ENCODE measurements at regions not wholly inside any gene's neighbourhood (a gene's known extent, or its start where the extent isn't known, plus 50 kb on each side); places are given as distances from the start of the nearest gene placed in this dataset.

DNA sequence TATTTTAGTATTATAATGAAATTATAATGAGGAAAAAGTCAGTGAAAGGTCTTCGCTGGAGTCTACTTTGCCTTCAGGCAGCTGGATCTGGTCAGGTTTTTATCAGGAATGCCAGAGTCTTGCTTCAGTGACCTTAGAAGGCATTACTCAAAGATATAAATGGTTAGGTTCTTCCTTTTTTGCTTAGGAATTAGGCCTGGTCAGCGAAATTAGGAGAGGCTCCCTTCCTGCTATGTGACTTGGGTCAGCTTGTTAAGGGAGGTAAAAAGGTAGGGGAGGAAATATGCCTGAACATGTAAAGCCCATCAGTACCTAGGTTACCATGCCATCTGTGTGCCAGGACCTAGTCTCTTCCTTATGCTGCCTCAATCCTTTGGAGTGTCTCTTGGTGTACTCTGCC lies 115.1 kb downstream of the OTOR start:
- TF ChIP-seq, protein P1, sequence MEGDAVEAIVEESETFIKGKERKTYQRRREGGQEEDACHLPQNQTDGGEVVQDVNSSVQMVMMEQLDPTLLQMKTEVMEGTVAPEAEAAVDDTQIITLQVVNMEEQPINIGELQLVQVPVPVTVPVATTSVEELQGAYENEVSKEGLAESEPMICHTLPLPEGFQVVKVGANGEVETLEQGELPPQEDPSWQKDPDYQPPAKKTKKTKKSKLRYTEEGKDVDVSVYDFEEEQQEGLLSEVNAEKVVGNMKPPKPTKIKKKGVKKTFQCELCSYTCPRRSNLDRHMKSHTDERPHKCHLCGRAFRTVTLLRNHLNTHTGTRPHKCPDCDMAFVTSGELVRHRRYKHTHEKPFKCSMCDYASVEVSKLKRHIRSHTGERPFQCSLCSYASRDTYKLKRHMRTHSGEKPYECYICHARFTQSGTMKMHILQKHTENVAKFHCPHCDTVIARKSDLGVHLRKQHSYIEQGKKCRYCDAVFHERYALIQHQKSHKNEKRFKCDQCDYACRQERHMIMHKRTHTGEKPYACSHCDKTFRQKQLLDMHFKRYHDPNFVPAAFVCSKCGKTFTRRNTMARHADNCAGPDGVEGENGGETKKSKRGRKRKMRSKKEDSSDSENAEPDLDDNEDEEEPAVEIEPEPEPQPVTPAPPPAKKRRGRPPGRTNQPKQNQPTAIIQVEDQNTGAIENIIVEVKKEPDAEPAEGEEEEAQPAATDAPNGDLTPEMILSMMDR (IDR thresholded peaks at IDR 0.05; ENCODE audit: insufficient read depth in 1 of 2, low read depth in 1 of 2, low read length in 1 of 2, severe bottlenecking in 1 of 2, unreplicated experiment in 1 of 2): no peak
- peaks cover 9% of the 10 kb centered on the region for H3K9me3 Mint-ChIP-seq (ENCODE audit: unreplicated experiment)
- no peaks in the 10 kb centered on the region for H3K36me3 ChIP-seq (ENCODE audit: control insufficient read depth, insufficient read depth, low read length)
- H3K9me3 ChIP-seq: no peaks in the 10 kb centered on the region
- ChIA-PET CTCF (no interaction called here), POLR2A (no interaction called here)
- no peak overlapping the region for H3K4me3 ChIP-seq (ENCODE audit: low read depth, low read length)
- no peak overlapping the region for H3K27ac Mint-ChIP-seq (ENCODE audit: unreplicated experiment)
- no peak overlapping the region for H3K4me3 Mint-ChIP-seq (ENCODE audit: unreplicated experiment)
- DNase-seq: no peak
- no peaks in the 10 kb centered on the region for H3K36me3 Mint-ChIP-seq (ENCODE audit: insufficient read depth, unreplicated experiment)
- H3K27me3 ChIP-seq (replicated peaks; ENCODE audit: control insufficient read depth, insufficient read depth, low read length): no peaks in the 10 kb centered on the region; the same call in 1 of the 2 replicates
- no peaks in the 10 kb centered on the region for H3K4me1 Mint-ChIP-seq (ENCODE audit: low read depth, unreplicated experiment)
- intact Hi-C loops (cut with micrococcal nuclease; ENCODE audit: unreplicated experiment): no loop called here
- H3K27me3 Mint-ChIP-seq (ENCODE audit: insufficient read depth, unreplicated experiment): peaks cover 11% of the 10 kb centered on the region
- no peaks in the 10 kb centered on the region for H3K4me1 ChIP-seq
- no TSS peak for BruUV-seq (replicated peaks)

DNA sequence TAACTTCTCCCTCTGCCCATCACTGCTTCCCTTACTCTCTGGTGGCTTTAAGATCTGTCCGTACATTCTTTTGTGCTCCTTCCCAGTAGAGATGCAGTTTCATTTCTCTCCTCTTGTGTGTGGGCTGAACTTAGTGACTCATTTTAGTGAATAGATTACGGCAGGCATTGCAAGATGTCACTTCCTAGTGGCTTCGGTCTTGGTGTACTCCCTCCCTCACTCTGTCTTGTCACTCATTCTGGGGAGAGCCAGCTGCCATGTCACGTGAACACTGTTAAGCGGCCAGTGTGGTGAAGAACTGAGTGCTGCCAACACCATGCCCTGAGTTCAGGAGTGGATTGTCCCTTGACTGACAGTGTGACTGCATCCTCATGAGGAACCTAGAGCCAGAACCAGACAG lies 115.9 kb downstream of the OTOR start:
- intact Hi-C loops (cut with micrococcal nuclease; ENCODE audit: unreplicated experiment): no loop called here
- DNase-seq: no peak
- Mint-ChIP-seq H3K27me3 (ENCODE audit: insufficient read depth, unreplicated experiment) (peaks cover 8% of the 10 kb centered on the region), H3K4me3 (ENCODE audit: unreplicated experiment) (no peak overlapping the region), H3K27ac (ENCODE audit: unreplicated experiment) (no peak overlapping the region), H3K9me3 (ENCODE audit: unreplicated experiment) (peaks cover 9% of the 10 kb centered on the region), H3K36me3 (ENCODE audit: insufficient read depth, unreplicated experiment) (no peaks in the 10 kb centered on the region), H3K4me1 (ENCODE audit: low read depth, unreplicated experiment) (no peaks in the 10 kb centered on the region)
- Histone ChIP-seq H3K4me1 (no peaks in the 10 kb centered on the region), H3K9me3 (no peaks in the 10 kb centered on the region), H3K36me3 (ENCODE audit: control insufficient read depth, insufficient read depth, low read length) (no peaks in the 10 kb centered on the region), H3K27me3 (replicated peaks; ENCODE audit: control insufficient read depth, insufficient read depth, low read length) (no peaks in the 10 kb centered on the region; the same call in 1 of the 2 replicates), H3K4me3 (ENCODE audit: low read depth, low read length) (no peak overlapping the region)
- ChIA-PET CTCF (no interaction called here), POLR2A (no interaction called here)
- BruUV-seq (replicated peaks): no TSS peak
- TF ChIP-seq, protein P1 (IDR thresholded peaks at IDR 0.05; ENCODE audit: insufficient read depth in 1 of 2, low read depth in 1 of 2, low read length in 1 of 2, severe bottlenecking in 1 of 2, unreplicated experiment in 1 of 2): no peak

DNA sequence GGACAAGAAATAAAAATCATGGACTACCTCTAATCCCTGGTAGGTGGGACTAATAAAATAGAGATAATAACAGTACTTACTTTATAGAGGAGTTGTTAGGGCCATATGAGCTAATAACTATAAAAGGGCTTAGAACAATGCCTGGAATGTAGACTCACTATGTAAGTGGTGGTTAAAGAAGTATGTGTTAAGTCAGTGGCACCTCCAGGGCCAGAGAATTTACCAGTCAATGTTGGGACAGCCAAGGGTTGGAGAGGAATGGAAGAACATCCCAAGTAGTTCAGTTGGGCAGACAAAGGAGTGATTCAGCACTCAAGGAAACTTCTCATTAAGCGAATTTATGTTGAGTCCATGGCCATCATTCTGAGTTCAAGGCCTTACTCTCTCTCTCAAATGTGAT lies 116.8 kb downstream of the OTOR start:
- intact Hi-C loops (cut with micrococcal nuclease; ENCODE audit: unreplicated experiment): no loop called here
- no peak overlapping the region for H3K4me3 ChIP-seq (ENCODE audit: low read depth, low read length)
- peaks cover 9% of the 10 kb centered on the region for H3K9me3 Mint-ChIP-seq (ENCODE audit: unreplicated experiment)
- no peak overlapping the region for H3K4me3 Mint-ChIP-seq (ENCODE audit: unreplicated experiment)
- BruUV-seq (replicated peaks): no TSS peak
- H3K4me1 Mint-ChIP-seq (ENCODE audit: low read depth, unreplicated experiment): no peaks in the 10 kb centered on the region
- no peaks in the 10 kb centered on the region for H3K36me3 Mint-ChIP-seq (ENCODE audit: insufficient read depth, unreplicated experiment)
- no peak for DNase-seq
- no peaks in the 10 kb centered on the region for H3K36me3 ChIP-seq (ENCODE audit: control insufficient read depth, insufficient read depth, low read length)
- peaks cover 8% of the 10 kb centered on the region for H3K27me3 Mint-ChIP-seq (ENCODE audit: insufficient read depth, unreplicated experiment)
- H3K27ac Mint-ChIP-seq (ENCODE audit: unreplicated experiment): no peak overlapping the region
- no peaks in the 10 kb centered on the region for H3K4me1 ChIP-seq
- H3K27me3 ChIP-seq (replicated peaks; ENCODE audit: control insufficient read depth, insufficient read depth, low read length): no peaks in the 10 kb centered on the region; the same call in 1 of the 2 replicates
- POLR2A ChIA-PET: no interaction called here
- CTCF ChIA-PET: no interaction called here
- H3K9me3 ChIP-seq: 0 out of 2 replicates have a peak, but pooled peaks cover under 1% of the 10 kb centered on the region
- TF ChIP-seq, protein P1 (IDR thresholded peaks at IDR 0.05; ENCODE audit: insufficient read depth in 1 of 2, low read depth in 1 of 2, low read length in 1 of 2, severe bottlenecking in 1 of 2, unreplicated experiment in 1 of 2): no peak

Measured in Caco-2 (cell line).